ENCODE measurements at regions not wholly inside any gene's neighbourhood (a gene's known extent, or its start where the extent isn't known, plus 50 kb on each side); places are given as distances from the start of the nearest gene placed in this dataset.

GRCh38 chr7:114788706-114789105 lies 133.2 kb upstream of the MDFIC start:
- TF ChIP-seq CEBPZ (IDR thresholded peaks at IDR 0.05; ENCODE audit: borderline replicate concordance, low read depth, low read length) (no peak), ZNF444 (CRISPR knock-in tag; IDR thresholded peaks at IDR 0.05) (no peak), CSDE1 (IDR thresholded peaks at IDR 0.05) (no peak), ZNF384 (IDR thresholded peaks at IDR 0.05; ENCODE audit: low read depth, low read length) (no peak), PKNOX1 (IDR thresholded peaks at IDR 0.05) (no peak), MTF1 (CRISPR knock-in tag; IDR thresholded peaks at IDR 0.05; ENCODE audit: borderline replicate concordance) (no peak), TEAD1 (CRISPR knock-in tag; IDR thresholded peaks at IDR 0.05) (no peak), C11orf30 (IDR thresholded peaks at IDR 0.05; ENCODE audit: low read depth) (no peak), RBM14 (IDR thresholded peaks at IDR 0.05; ENCODE audit: borderline replicate concordance, insufficient read depth, low read depth, low read length) (no peak), ARID4B (CRISPR knock-in tag; IDR thresholded peaks at IDR 0.05) (no peak)
- POLR2A ChIA-PET = no interaction called here
- Histone ChIP-seq H4K20me1 (replicated peaks; ENCODE audit: control insufficient read depth, insufficient read depth, low read length) (no peaks in the 10 kb centered on the region), H3K79me2 (ENCODE audit: control insufficient read depth, insufficient read depth, low read length) (no peaks in the 10 kb centered on the region), H3K27ac (ENCODE audit: extremely low read depth, low read depth, low read length) (no peak overlapping the region), H3K9me1 (ENCODE audit: control insufficient read depth, insufficient read depth, low read length) (no peaks in the 10 kb centered on the region), H2AFZ (ENCODE audit: low read depth, low read length) (no peak overlapping the region), H3K4me2 (ENCODE audit: insufficient read depth, low read length) (no peak overlapping the region), H3K4me1 (replicated peaks in 1 of 2; ENCODE audit: control insufficient read depth in 2 of 2, insufficient read depth in 2 of 2, low read length in 2 of 2) (no peaks in the 10 kb centered on the region), H3K4me3 (no peak overlapping the region), H3K36me3 (ENCODE audit: control insufficient read depth, insufficient read depth, low read length) (no peaks in the 10 kb centered on the region), H3K9me3 (replicated peaks; ENCODE audit: control insufficient read depth, insufficient read depth, low read depth, low read length) (no peaks in the 10 kb centered on the region; the same call in none of the 2 replicates), H3K27me3 (ENCODE audit: control insufficient read depth in 2 of 2, insufficient read depth in 2 of 2, low read length in 2 of 2) (no peaks in the 10 kb centered on the region), H3K9ac (ENCODE audit: insufficient read depth in 1 of 2, low read depth in 2 of 2, low read length in 2 of 2) (no peak overlapping the region)
- intact Hi-C loops (cut with micrococcal nuclease) = no loop called here
- BruUV-seq (replicated peaks) = no TSS peak
- no peak for DNase-seq (ENCODE audit: extremely low read depth in 1 of 4, low spot score in 3 of 4)
- no peak for FAIRE-seq
- no peak for ATAC-seq
- CTCF ChIA-PET (ENCODE audit: low intra/inter-chr PET ratio) = no interaction called here
- in situ Hi-C loops (cut with MboI) = no loop called here
- 2% methylated on average over 4 of the region's 4 CpGs for WGBS (ENCODE audit: insufficient coverage, low coverage, missing lambda C conversion rate)
